NT2/D1 (cell line): ENCODE measurements at regions not wholly inside any gene's neighbourhood (a gene's known extent, or its start where the extent isn't known, plus 50 kb on each side); places are given as distances from the start of the nearest gene placed in this dataset.

Source experiments
- YY1 ChIP-seq: IDR thresholded peaks from 2 replicates; pipeline ENCODE4 v1.6.1; 2011; ENCODE audit not compliant: insufficient read length, insufficient read depth
- ZNF274 ChIP-seq: IDR thresholded peaks from 2 replicates; pipeline ENCODE4 v1.6.1; 2011; ENCODE audit warnings: mild to moderate bottlenecking, low read depth, low read length

GRCh38 chr4:177185151-177185550 lies 124.5 kb upstream of the NEIL3 start:
- TF ChIP-seq YY1 (no peak), ZNF274 (no peak)
